DMS 273 (cell line): ENCODE measurements at regions not wholly inside any gene's neighbourhood (a gene's known extent, or its start where the extent isn't known, plus 50 kb on each side); places are given as distances from the start of the nearest gene placed in this dataset.

ENCODE experiments used
- DNase-seq: peaks from one replicate; lab custom pipeline; 2025; ENCODE audit not compliant: unreplicated experiment; lab: John Stamatoyannopoulos, UW

DNA sequence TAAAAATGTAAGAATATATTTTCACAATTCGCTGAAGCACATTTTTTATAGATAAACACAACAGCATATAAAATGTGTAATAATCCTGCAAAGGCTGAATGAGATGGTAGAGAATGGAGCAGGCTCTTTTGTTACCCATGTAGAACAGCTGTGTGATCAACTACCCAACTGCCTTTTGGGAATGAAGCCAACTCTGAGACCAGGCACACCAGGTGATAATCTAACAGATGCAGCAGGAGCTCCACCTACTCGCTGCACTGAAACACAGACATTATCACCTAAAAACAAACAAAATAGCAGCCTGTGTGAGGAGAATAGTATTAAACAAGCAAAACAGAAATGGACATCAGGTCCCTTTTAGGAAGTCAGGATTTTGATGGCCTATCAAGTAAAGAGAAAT, 183.3 kb downstream of the CCDC59 start:
- peak; percentile 86 for DNase-seq

DNA sequence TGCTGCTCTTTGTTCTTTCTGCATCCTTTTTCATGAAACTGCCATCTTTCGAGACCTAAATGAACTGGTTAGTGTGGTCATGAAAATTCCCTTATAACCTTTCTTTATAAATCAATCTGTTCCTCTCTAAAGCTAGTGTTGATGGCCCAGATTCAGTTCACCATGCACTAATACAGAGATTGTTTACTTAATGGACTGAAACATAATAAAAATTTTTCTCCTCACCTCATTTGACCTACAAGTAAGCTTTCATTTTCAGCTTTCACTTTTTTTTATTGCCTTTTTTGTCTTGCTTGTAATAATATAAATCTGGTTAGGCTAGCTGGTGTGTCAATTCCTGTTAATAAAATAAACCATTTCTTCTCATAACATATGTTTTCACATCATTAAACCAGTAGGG, 183.8 kb downstream of the CCDC59 start:
- peak; percentile 7 for DNase-seq

DNA sequence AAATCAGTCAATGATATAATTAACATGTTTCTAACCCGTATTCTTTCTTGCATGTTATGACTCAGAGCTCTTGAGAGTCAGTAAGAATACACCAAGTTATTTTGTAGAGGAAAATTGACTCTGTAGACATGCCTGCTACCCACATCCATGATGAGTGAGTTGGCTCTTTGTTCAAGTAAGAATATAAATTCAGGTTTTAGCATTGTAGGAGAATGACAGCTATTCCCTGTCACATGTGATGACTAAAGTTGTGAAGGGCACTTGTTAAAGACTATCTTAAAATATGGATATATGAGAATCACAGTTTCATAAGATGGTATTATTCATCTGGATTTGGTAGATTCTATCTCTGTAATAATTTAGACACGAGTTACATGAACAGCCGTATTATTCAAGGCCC, 209.1 kb downstream of the CCDC59 start:
- DNase-seq: no peak

DNA sequence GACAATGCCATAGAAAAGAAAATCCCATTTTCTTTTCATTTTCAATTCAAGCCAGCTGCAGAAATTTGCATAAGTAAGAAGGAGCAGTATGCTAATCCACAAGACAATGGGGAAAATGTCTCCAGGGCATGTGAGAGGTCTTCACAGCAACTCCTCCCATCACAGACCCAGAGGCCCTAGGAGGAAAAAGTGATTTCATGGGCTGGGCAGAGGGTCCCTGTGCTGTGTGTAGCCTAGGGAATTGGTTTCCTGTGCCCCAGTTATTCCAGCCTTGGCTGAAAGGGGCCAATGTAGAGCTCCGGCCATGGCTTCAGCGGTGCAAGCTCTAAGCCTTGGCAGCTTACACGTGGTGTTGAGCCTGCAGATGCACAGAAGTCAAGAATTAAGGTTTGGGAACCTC, 211.4 kb downstream of the CCDC59 start:
- DNase-seq: no peak

DNA sequence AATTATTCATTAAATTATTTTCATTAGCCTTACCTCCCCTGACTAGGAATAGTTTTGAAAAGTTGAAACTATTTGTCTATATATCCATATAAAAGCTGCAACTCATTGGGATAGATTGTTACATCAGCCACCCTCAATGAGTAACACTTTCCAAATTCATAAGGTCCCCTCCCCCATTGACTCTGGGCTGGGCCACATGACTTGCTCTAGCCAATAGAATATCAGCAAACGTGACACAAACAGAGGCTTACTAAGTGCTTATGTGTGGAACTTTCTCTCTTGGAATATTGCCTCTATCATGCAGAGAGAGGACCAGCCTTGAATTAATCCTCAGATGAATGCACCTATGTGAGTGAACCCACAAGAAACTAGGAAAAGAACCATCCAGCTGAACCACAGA, 213.7 kb downstream of the CCDC59 start:
- DNase-seq: no peak

DNA sequence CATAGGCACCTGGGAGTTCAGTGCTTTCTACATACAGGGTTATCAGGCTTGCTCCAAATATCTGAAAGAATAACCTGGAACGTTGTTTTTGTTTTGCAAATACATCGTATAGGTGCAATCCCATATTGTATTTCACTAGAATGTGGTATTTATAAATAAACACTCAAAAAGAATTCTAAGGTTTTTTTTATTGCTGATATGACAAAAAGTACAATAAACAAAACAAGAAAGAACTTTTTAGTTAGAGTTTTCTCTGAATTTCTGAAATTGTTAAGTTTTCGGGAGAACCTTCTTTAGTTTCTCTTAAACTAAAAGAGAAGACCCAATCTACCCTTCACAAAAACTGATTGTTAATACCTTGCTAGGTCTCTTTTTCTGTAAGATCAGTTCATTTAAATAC, 225.8 kb downstream of the CCDC59 start:
- DNase-seq: no peak

DNA sequence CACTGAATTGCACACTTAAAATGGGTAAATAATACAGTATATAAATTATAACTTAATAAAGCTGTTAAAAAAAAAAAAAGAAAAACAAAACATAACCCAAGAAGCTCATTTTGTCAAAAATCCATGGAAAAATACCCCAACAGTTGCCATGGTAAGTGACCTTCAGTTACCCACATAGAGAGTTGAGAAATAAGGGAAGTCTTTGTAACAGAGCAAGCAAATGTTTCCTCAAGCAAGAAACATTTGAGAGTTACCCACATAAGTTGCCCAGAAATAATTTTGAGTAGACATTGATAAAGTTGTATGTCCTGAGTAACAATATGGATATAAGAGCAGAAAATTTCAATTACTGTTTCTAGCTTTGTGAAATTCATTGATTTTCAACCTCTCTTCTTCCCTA, 227.4 kb downstream of the CCDC59 start:
- no peak for DNase-seq

DNA sequence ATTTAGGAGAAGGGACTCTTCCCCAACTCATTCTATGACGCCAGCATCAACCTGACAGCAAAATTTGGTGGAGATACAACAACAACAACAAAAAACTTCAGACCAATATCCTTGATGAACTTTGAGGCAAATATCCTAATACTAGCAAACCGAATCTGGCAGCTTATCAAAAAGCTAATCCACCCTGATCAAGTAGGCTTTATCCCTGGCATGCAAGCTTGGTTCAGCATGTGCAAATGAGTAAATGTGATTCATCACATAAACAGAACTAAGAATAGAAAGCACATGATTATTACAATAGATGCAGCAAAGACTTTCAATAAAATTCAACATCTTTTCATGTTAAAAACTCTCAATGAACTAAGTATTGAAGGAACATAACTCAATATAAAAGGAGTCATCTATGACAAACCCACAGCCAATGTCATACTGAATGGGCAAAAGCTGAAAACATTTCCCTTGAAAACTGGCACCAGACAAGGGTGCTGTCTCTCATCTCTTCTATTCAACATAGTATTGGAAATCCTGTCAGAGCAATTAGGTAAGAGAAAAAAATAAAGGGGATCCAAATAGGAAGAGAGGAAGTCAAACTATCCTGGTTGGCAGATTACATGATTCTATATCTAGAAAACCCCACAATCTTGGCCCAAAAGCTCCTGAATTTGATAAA, 233.3 kb downstream of the CCDC59 start:
- no peak for DNase-seq

DNA sequence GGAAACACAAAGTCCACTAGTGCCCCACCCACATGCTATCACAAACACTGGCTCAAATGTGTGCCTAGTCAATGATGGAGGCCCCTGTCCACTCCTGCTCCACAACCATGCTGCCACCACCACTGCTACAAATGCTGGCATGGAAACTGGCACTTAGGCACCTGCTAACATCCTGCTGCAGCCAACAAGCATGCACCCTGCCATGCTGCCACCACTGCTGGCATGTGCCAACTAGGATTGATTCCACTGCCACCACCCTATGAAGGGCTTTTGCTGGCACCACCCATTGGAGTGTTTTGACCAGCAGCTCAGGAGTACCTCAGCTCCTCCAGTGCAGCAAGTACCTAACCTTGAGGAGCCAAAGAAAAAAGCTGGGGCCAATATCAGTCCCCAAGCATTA, 236.6 kb downstream of the CCDC59 start:
- DNase-seq: no peak

DNA sequence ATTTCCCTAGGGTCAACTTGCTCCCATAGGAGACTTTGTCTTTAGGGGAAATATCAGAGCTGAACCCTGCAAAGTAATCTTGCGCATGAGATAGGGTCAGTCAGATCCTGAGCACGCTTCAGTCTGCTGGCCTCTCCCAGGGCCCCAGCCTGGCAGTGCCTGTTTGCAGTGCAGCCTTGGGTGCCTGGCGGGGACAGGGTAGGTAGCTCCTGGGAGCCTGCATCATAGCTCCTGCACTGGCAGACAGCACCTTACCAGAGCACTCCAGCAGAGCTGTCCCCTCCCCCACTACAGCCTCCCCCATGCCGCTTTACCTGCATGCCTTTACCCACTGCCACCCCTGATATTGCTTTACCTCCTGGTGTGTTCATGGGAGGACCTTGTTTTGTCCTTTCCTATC, 237.3 kb downstream of the CCDC59 start:
- no peak for DNase-seq

DNA sequence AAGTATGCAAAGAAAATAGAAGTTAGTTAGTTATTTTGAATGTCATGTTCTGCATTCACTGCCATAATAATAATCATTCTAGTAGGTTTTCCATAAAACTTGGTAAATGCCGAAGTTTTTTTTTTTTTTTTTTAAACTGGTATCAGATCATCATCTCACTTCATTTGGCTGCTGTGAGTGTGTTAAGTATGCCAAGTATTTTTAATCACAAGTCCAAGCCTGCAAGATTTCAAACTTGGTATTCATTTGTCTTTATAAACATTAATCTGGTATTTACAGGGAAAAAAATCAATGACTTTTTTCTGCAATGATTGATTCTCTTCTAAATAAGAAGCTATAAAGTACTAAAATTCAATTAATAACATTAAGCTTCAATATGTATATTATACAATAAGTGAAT, 248.9 kb downstream of the CCDC59 start:
- no peak for DNase-seq

DNA sequence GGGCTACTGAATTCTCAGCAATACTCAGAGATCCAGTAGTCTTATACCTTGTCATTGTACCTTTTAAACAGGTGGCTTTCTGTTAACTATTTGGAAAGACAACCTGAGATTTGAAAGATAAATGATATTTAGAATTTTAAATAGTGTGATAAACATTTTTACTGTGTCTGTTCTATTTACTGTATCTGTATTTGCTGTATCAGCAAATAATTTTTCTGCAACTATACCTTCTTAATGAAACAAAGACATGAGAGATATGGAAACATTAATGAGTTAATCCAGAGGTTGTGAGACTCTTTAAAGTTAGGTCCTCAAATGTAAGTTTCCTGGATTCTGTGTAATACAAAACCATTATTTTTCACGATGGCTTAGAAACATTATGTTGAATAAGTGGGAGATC, 249.6 kb downstream of the CCDC59 start:
- no peak for DNase-seq

DNA sequence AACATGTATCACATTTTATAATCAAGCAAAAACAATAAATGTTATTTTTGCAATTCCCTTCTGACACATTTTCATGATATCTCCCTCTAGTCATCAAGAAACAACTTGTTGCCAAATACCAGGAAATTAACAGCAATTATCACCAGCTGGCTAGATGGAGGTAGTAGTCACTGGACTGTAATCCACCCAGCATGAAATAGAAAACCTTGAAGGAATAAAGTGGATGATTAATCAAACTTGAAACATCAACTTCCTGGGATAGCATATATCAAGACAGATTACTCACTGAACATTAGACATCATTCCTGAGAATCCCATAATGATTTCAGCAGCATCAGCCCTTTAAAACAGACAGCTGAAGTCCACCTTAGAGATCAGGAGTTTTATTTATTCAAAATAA, 259.0 kb downstream of the CCDC59 start:
- peak; percentile 23 for DNase-seq

DNA sequence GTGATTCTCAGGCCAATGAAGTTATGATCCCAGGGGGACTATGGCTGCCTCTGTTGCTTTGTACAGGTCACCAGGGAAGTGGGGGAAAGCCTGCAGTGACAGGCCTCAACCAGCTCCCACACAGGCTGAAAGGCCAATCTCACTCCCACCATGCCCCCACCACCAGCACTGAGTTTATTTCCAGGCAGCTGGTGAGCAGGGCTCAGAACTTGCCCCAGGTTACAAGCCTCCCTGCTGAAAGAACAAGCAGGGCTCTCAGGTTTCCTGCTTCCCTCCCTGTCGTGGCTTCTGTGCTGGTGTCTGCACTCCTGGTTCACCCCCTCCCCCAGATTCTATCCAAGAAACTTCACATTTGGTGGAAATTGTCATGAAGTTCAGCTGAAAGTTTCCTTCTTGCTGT, 260.3 kb downstream of the CCDC59 start:
- peak; percentile 4 for DNase-seq

DNA sequence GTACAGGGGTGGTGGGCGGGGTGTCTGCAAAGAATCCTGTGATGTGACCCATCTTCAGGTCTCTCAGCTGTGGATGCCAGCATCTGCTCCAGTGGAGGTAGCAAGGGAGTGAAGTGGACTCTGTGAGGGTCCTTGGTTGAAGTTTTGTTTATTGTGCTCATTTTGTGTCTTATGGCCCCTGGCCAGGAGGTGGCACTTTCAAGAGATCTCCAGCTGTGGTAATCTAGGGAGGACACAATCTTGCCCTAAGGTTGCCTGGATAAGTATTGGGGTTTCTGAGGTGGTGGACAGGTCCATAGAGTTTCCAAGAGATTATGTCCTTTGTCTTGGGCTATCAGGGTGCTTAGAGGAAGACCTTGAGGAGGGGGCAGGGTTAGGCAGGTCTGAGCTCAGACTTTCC, 260.7 kb downstream of the CCDC59 start:
- DNase-seq: no peak

DNA sequence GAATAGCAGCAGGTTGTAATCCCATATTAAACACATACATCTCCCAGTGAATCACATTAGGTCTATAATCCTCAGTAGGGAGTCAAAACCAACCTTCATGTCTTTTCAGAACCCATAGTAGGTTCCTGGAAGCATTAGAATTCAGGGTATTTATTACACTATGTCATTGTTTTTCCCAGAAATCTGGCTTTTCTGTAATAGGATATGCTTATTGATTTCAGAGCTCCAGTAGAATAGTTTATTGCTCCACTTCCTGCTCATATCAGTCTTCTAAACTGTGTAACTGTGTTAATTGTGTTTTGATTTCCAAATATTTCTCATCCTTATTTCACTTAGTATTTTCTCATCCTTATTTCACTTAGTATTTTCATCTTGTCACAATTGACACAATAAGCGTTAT, 268.0 kb downstream of the CCDC59 start:
- DNase-seq: no peak

DNA sequence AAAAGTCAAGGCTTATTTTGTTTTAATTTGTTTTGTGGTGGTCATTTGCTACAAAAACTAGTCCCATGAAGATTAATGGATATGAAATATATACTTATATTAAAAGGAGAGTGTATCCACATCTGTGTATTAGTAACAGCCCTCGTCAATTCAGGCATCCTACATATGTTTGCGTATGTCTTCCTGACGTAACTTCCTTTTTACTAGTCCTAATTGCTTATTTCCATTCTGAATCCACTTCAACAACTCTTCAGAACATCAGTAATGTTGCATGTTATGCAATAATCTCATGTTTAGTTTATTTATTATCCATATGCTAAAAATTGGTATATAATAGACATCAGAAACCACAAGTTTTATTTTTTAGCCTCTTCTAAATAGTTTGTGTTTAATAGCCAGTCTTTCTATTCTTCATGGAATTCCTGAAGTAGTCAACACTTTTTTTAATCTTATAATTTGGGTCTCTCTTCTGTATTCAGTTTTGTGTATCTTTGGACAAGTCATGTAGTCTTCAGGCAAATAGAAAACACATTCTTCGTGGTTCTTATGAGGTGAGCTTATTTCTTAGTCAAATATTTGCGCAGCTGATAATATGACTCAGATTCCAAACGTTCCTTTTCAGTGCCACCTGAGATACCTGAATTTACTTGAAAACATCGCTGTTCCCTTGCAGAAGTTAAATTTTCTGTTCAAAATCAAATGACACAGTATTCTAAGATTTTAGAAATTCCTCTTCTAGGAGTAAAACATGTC, 268.6 kb downstream of the CCDC59 start:
- no peak for DNase-seq

DNA sequence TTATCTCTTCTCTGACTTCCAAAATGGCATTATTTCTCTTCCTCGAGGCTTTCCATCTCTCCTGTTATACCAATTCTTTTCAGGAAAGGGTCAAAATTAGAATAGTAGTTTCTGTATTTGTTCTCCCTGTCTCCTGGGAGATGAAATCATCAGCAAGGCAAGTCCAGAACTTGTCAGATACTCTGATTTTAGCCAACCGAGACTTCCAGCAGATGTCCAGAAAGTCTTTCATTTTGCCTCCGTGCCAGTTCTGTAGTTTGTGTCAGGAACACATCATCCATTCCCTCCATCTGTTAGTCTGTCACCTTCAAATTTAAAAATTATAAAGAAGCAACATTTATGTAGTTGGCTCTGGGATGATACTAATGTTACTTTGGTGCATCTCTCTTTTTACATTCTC, 275.7 kb downstream of the CCDC59 start:
- peak; percentile 76 for DNase-seq

DNA sequence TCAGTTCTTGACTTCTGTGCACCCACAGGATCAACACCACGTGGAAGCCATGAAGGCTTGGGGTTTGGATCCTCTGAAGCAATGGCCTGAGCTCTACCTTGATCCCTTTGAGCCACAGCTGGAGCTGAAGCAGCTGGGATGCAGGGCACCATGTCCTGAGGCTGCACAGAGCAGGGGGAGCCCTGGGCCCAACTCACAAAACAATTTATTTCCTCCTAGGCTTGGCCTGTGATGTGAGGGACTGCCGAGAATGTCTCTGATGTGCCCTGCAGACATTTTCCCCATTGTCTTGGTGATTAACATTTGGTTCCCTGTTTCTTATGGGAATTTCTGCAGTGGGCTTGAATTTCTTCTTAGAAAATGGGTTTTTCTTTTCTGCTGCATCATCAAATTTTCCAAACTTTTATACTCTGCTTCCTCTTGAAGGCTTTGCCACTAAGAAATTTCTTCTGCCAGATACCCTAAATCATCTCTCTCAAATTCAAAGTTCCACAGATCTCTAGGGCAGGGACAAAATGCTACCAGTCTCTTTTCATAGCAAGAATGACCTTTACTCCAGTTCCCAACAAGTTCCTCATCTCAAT, 288.2 kb downstream of the CCDC59 start:
- DNase-seq: no peak

DNA sequence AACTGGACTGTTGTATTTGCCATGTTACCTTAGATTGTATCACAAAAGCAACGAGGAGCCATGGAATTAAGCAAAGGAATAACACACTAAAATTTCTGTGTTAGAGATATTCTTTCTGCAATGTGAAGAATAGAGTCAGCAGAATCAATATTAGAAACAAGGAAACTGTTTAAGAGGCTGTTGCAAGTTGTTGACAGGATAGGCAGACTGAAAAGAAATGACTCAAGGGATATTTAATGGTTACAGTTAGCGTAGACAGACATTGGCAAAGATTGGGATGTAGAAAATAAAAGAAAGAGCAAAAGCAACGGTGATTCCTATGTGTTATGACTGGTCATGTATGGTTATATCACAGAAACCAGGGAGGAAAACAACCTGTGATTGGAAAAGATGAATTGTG, 299.0 kb upstream of the PPFIA2 start:
- DNase-seq: no peak

DNA sequence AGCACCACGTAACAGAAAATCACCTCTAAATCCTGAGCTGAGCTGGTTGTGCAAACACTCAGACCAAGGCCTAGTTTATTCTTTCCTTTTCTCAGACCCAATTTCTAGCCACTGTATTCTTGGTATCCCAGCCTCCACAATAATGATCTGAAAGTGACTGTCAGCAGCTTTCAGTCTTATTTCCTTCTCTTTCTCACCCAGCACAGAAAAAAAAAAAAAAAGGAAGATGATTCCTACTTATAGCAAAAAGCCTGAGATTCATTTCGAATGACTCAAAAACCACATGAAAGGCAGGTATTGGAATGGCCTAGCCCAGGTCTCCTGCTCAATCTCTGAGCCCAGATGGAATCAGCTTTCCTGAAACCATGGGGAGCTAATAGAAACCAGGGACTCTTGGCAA, 298.6 kb upstream of the PPFIA2 start:
- no peak for DNase-seq

DNA sequence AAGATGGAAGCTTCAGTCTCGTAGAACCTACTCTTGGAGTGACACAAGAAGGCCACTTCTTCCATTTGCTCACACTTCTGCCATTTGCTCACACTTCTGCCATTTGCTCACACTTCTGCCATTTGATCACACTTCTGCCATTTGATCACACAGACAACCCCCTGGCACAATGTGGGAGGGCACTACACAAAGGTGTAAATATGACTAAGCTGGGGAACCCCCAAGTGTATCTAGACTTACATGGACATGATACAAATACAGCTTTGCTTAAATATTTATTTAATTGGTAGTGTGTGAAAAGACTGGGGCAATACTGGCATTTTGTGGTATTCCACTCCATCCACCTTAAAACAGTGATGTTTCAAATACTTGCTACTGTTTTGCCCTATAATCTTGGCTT, 296.2 kb upstream of the PPFIA2 start:
- DNase-seq: no peak

DNA sequence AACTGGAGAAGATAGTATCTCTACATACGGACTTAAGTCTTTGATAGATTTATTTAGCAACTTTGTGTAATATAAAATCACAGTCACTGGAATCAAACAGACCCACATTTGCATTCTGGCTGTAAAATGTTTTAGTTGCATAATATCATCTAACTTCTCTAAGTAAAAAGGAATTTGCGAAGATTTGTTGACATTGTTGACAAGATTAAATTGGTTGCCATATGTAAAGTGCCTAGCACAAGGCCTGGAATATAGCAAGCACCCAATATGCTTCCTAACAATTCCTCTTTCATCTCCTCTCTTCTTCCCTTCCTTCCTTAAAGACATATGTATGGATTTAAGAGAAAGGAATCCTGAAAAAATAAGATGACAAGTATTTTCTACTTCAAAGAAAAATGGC, 295.4 kb upstream of the PPFIA2 start:
- no peak for DNase-seq
